Spleen (tissue), 11 donors: ENCODE measurements at regions not wholly inside any gene's neighbourhood (a gene's known extent, or its start where the extent isn't known, plus 50 kb on each side); places are given as distances from the start of the nearest gene placed in this dataset.

Experiments used
- DNase-seq: peaks from one replicate; pipeline ENCODE4 v3.0.0-alpha.2; 2020
- H3K27ac ChIP-seq, 8 donors: fragments of 200-600 bp; sonication (generic) in 7 of 8; 1 replicate in 4 of 8; 2 replicates in 4 of 8; pipeline versions ENCODE4 v1.5.0 to v1.8.0; 2016 to 2021; ENCODE audit warnings: inconsistent platforms in 4 of 8, mild to moderate bottlenecking in 4 of 8, moderate library complexity in 1 of 8
- H3K27me3 ChIP-seq, 7 donors: fragments of 200-600 bp; sonication (generic) in 6 of 7; replicated peaks in 1 of 7; 1 replicate in 4 of 7; 2 replicates in 3 of 7; pipeline versions ENCODE4 v1.5.0 to v1.8.0; 2016 to 2021; ENCODE audit warnings: inconsistent platforms in 3 of 7, mild to moderate bottlenecking in 1 of 7
- H3K36me3 ChIP-seq, 6 donors: fragments of 200-600 bp; sonication (generic) in 5 of 6; 1 replicate in 4 of 6; 2 replicates in 2 of 6; pipeline versions ENCODE4 v1.5.0 to v1.8.0; 2016 to 2021; ENCODE audit warnings: inconsistent platforms in 2 of 6
- H3K4me1 ChIP-seq, 6 donors: fragments of 200-600 bp; sonication (generic) in 5 of 6; 1 replicate in 3 of 6; 2 replicates in 3 of 6; pipeline versions ENCODE4 v1.5.0 to v1.8.0; 2016 to 2021; ENCODE audit warnings: inconsistent platforms in 3 of 6
- H3K4me3 ChIP-seq, 8 donors: fragments of 200-600 bp; sonication (generic) in 7 of 8; 1 replicate in 4 of 8; 2 replicates in 4 of 8; pipeline versions ENCODE4 v1.5.0 to v1.8.0; 2016 to 2021; ENCODE audit warnings: inconsistent platforms in 4 of 8, mild to moderate bottlenecking in 4 of 8, moderate library complexity in 2 of 8
- H3K9me3 ChIP-seq, 8 donors: fragments of 200-600 bp; sonication (generic) in 7 of 8; 1 replicate in 4 of 8; 2 replicates in 4 of 8; pipeline versions ENCODE4 v1.5.0 to v1.8.0; 2016 to 2021; ENCODE audit warnings: inconsistent platforms in 4 of 8
- CTCF ChIP-seq, 11 experiments: fragments of 200-600 bp in 7 of 11; fragments of 450-650 bp in 4 of 11; sonication (generic) in 4 of 11; IDR thresholded peaks in 8 of 11; conservative IDR thresholded peaks in 3 of 11; 1 replicate in 7 of 11; 2 replicates in 4 of 11; pipeline versions ENCODE4 v1.4.0 to v1.8.0; 2016 to 2021; ENCODE audit warnings: antibody characterized with exemption in 11 of 11, inconsistent platforms in 4 of 11, mild to moderate bottlenecking in 1 of 11
- POLR2A ChIP-seq, 3 donors: fragments of 450-650 bp; IDR thresholded peaks; one replicate each; pipeline ENCODE4 v1.5.1; 2017; ENCODE audit warnings: antibody characterized with exemption in 3 of 3, mild to moderate bottlenecking in 1 of 3
- POLR2AphosphoS5 ChIP-seq, 3 donors: sonication (generic); formaldehyde crosslinking; IDR thresholded peaks; one replicate each; pipeline ENCODE4 v1.5.1; 2017; ENCODE audit warnings: antibody characterized with exemption in 3 of 3
- WGBS, 5 donors: extraction: QIAGEN DNeasy Blood & Tissue Kit in 3 of 5; methylation state at CpG; one replicate each; pipeline versions ENCODE4 v1.1.5 to v1.1.7; 2013 to 2018; 5-methylcytosine and 5-hydroxymethylcytosine counted together
- intact Hi-C: fragments of 100-400 bp; cut with DNase I; formaldehyde crosslinking; loops from one replicate; pipeline ENCODE4 v1.15.0; 2023; ENCODE audit warnings: low total_unique reads
- donor health status: healthy with polysubstance abuse.
- donor health status: DM: no; HTN: no; CAD: no; lungs with moderate emphysema.
- donor health status: DM: no; HTN: no; CAD: no.
- donor health status: Bipolar disorder and iron deficiency.
- donor health status: healthy.
- donor health status: DM: no; HTN: no; CAD: no.
- donor health status: DM: yes; HTN: yes; CAD: no.

DNA sequence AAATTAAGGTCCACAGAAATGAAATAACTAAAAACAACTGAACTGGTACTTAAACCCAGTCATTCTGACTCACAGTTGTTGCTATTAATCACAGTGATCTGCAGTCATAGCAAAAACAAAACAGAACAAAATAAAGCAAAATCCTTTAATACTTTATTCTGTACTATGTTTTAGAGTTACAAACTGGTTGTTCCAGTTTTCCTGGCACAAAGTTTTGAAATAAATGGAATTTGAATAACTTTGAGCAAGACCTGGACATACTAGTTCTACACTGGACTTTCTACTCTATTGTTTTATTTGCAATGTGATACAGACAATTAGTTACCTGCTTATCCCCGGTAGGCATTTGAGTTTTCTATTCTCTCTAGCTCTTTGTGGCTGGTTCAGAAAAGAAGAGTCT is 147.9 kb downstream of the DMRT2 start:
- Histone ChIP-seq H3K9me3 (no peaks in the 10 kb centered on the region), H3K36me3 (no peaks in the 10 kb centered on the region), H3K4me1 (no peaks in the 10 kb centered on the region), H3K27me3 (no peaks in the 10 kb centered on the region), H3K4me3 (no peak overlapping the region), H3K27ac (no peak overlapping the region)
- intact Hi-C loops: no loop called here
- WGBS, 5 donors: 64 to 97% (median 92%) methylated on average over 1 of the region's 1 CpG
- TF ChIP-seq CTCF (IDR thresholded peaks at IDR 0.05 in 8 of 11, conservative IDR thresholded peaks at IDR 0.05 in 3 of 11) (no peak), POLR2A (IDR thresholded peaks at IDR 0.05) (no peak), POLR2AphosphoS5 (IDR thresholded peaks at IDR 0.05) (no peak)
- DNase-seq: no peak

DNA sequence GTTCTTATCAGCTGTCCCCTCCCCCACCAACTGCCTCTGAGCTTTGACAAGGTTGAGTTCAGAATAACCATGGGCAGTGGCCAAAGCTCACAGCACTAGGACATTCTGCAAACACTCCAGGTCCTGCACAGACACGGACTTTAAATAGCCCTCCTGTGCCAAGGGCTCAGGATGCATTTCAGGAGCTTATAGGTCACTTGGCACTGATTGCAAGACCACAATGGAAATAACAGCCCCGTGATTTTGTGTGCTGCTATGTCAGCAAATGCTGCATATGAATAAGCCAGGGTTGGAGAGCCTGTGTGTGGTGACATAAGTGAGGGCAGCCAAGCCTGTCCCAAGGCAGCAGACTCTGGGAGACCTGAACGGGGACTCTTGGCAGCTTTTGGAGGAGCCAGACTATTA is 150.7 kb downstream of the DMRT2 start:
- H3K27ac ChIP-seq: no peak overlapping the region
- no peak for TF ChIP-seq CTCF (IDR thresholded peaks at IDR 0.05 in 8 of 11, conservative IDR thresholded peaks at IDR 0.05 in 3 of 11)
- TF ChIP-seq POLR2A (IDR thresholded peaks at IDR 0.05): no peak
- TF ChIP-seq POLR2AphosphoS5 (IDR thresholded peaks at IDR 0.05): no peak
- H3K36me3 ChIP-seq: no peaks in the 10 kb centered on the region
- intact Hi-C loops: no loop called here
- no peaks in the 10 kb centered on the region for H3K9me3 ChIP-seq
- no peaks in the 10 kb centered on the region for H3K4me1 ChIP-seq
- H3K27me3 ChIP-seq: no peaks in the 10 kb centered on the region
- H3K4me3 ChIP-seq: no peak overlapping the region
- 52 to 72% (median 56%) methylated on average over 3 of the region's 3 CpGs for WGBS, 5 donors
- DNase-seq: no peak

GRCh38 chr9:1201262-1201661 is 151.1 kb downstream of the DMRT2 start:
- intact Hi-C loops: no loop called here
- 61 to 76% (median 65%) methylated on average over 2 of the region's 2 CpGs for WGBS, 5 donors
- Histone ChIP-seq H3K4me1 (no peaks in the 10 kb centered on the region), H3K9me3 (no peaks in the 10 kb centered on the region), H3K36me3 (no peaks in the 10 kb centered on the region), H3K4me3 (no peak overlapping the region), H3K27ac (no peak overlapping the region), H3K27me3 (no peaks in the 10 kb centered on the region)
- TF ChIP-seq POLR2A (IDR thresholded peaks at IDR 0.05) (no peak), CTCF (IDR thresholded peaks at IDR 0.05 in 8 of 11, conservative IDR thresholded peaks at IDR 0.05 in 3 of 11) (no peak), POLR2AphosphoS5 (IDR thresholded peaks at IDR 0.05) (no peak)
- no peak for DNase-seq

DNA sequence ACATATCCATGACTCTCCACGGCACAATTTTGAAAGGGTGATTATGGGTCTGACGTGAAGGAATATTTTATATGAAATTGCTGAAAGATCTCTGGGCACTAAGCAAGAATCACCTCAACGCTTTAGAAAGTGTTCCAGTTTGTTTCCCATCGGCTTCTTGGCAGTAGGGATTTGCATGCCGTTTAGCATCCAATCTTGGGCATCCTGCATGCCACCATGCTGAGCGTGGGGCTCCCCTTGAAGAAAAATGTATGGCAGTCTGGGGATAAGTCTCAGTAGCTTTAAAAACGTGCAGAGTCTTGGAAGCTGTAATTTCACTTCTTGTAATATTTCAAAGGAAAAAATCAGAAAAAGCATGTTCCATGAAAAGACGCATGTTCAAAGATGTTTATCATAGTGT is 151.7 kb downstream of the DMRT2 start:
- 72 to 83% (median 74%) methylated on average over 8 of the region's 8 CpGs for whole genome bisulfite sequencing, 5 donors

More for the DNA sequence above, 151.7 kb downstream of the DMRT2 start:
- no peaks in the 10 kb centered on the region for H3K4me1 ChIP-seq
- H3K27me3 ChIP-seq: no peaks in the 10 kb centered on the region
- intact Hi-C loops: no loop called here
- DNase-seq: no peak
- no peaks in the 10 kb centered on the region for H3K9me3 ChIP-seq
- H3K27ac ChIP-seq: no peak overlapping the region
- no peak overlapping the region for H3K4me3 ChIP-seq
- TF ChIP-seq POLR2A (IDR thresholded peaks at IDR 0.05): no peak
- H3K36me3 ChIP-seq: no peaks in the 10 kb centered on the region
